Mesendoderm (in vitro differentiated cells): ENCODE measurements at regions not wholly inside any gene's neighbourhood (a gene's known extent, or its start where the extent isn't known, plus 50 kb on each side); places are given as distances from the start of the nearest gene placed in this dataset.

ENCODE experiments used
- DNase-seq: peaks from one replicate; pipeline ENCODE4 v3.0.0; 2013
- H2AK5ac ChIP-seq: 2 replicates; pipeline ENCODE4 v1.6.1; 2013; ENCODE audit warnings: low read length, inconsistent platforms
- H2BK120ac ChIP-seq: 2 replicates; pipeline ENCODE4 v1.6.1; 2013; ENCODE audit warnings: low read depth, mild to moderate bottlenecking, low read length, moderate library complexity, mixed read lengths
- H2BK15ac ChIP-seq: replicated peaks from 2 replicates; pipeline ENCODE4 v1.6.1; 2013; ENCODE audit warnings: low read depth, mild to moderate bottlenecking, moderate library complexity
- H2BK5ac ChIP-seq: 2 replicates; pipeline ENCODE4 v1.6.1; 2013; ENCODE audit warnings: low read length, inconsistent platforms
- H3K18ac ChIP-seq: 2 replicates; pipeline ENCODE4 v1.6.1; 2013; ENCODE audit warnings: mild to moderate bottlenecking, low read length, mixed read lengths
- H3K23ac ChIP-seq: one replicate; pipeline ENCODE4 v1.6.1; 2013; ENCODE audit warnings: low read length
- H3K27ac ChIP-seq: 2 replicates; pipeline ENCODE4 v1.5.1; 2013; ENCODE audit warnings: low read depth, mild to moderate bottlenecking, inconsistent platforms, low read length, moderate library complexity
- H3K27me3 ChIP-seq: 2 replicates; pipeline ENCODE4 v1.6.1; 2013; ENCODE audit warnings: low read length, control low read depth, mild to moderate bottlenecking, inconsistent platforms; ENCODE audit not compliant: insufficient read depth, poor library complexity
- H3K36me3 ChIP-seq: 2 replicates; pipeline ENCODE4 v1.6.1; 2013; ENCODE audit warnings: low read length, inconsistent platforms; ENCODE audit not compliant: control insufficient read depth, insufficient read depth
- H3K4ac ChIP-seq: one replicate; pipeline ENCODE4 v1.6.1; 2013; ENCODE audit warnings: low read depth, mild to moderate bottlenecking, low read length, moderate library complexity
- H3K4me1 ChIP-seq: 2 replicates; pipeline ENCODE4 v1.6.1; 2013; ENCODE audit warnings: low read depth, low read length, inconsistent platforms; ENCODE audit not compliant: control insufficient read depth
- H3K4me2 ChIP-seq: 2 replicates; pipeline ENCODE4 v1.6.1; 2013; ENCODE audit warnings: low read length
- H3K4me3 ChIP-seq: 2 replicates; pipeline ENCODE4 v1.5.1; 2013; ENCODE audit warnings: mild to moderate bottlenecking, low read length
- H3K56ac ChIP-seq: one replicate; pipeline ENCODE4 v1.6.1; 2013; ENCODE audit warnings: low read length
- H3K79me1 ChIP-seq: 2 replicates; pipeline ENCODE4 v1.6.1; 2013; ENCODE audit warnings: low read length, inconsistent platforms
- H3K79me2 ChIP-seq: 2 replicates; pipeline ENCODE4 v1.6.1; 2013; ENCODE audit warnings: mild to moderate bottlenecking, low read length; ENCODE audit not compliant: control insufficient read depth, insufficient read depth
- H3K9ac ChIP-seq: 2 replicates; pipeline ENCODE4 v1.6.1; 2013; ENCODE audit warnings: low read length, inconsistent platforms
- H4K5ac ChIP-seq: one replicate; pipeline ENCODE4 v1.6.1; 2013; ENCODE audit warnings: low read length
- H4K8ac ChIP-seq: one replicate; pipeline ENCODE4 v1.6.1; 2013; ENCODE audit warnings: low read depth, mild to moderate bottlenecking, control low read depth, low read length, moderate library complexity
- WGBS: extraction: QIAGEN DNeasy Blood & Tissue Kit; methylation state at CpG from one replicate; pipeline ENCODE4 v1.1.7; 2013; ENCODE audit warnings: low lambda C conversion rate, missing lambda C conversion rate; ENCODE audit not compliant: insufficient coverage; ENCODE audit errors: extremely low coverage; 5-methylcytosine and 5-hydroxymethylcytosine counted together

DNA sequence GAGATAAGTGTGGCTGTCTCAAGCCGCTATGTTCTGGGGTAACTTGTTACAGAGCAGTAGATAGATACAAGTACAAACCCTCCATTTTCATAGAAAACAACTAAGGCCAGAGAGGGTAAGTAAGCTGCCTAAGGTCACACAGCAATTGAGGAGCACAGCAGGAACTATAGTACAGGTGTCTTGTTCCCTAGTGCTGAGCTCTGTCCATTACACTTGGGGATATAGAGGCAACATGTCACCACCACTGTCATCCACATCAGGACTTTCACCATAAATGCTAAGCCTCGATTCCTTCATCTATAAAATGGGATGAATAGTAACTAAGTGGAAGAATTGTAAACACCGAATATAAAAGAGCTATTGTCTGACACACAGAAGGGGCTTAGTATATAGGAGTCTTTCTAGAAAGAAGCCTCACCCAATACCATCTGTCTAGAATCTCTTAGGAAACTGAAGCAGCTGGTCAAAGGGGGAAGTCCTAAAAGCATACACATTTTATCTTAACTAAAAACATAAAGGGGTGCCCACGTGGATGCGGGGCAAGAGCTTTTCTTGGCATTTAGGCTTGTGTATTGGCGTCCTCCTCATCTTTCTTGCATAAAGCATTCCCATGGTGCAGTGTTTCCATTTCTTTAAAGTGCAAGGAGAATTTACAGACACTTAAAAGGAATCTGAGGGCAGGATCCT, 93.8 kb upstream of the ALX4 start:
- no peak overlapping the region for H3K27ac ChIP-seq
- H3K18ac ChIP-seq, result no peak overlapping the region
- no peaks in the 10 kb centered on the region for H3K79me2 ChIP-seq
- H3K79me1 ChIP-seq, result no peaks in the 10 kb centered on the region
- H3K56ac ChIP-seq, result no peak overlapping the region
- no peaks in the 10 kb centered on the region for H3K27me3 ChIP-seq
- H4K8ac ChIP-seq, result no peak overlapping the region
- no peak overlapping the region for H3K9ac ChIP-seq
- no peak overlapping the region for H3K23ac ChIP-seq
- no peak overlapping the region for H2BK5ac ChIP-seq
- H3K4me3 ChIP-seq, result no peak overlapping the region
- H2AK5ac ChIP-seq, result no peak overlapping the region
- no peaks in the 10 kb centered on the region for H3K4me1 ChIP-seq
- no peak for DNase-seq
- H3K4ac ChIP-seq, result no peak overlapping the region
- H3K36me3 ChIP-seq, result no peaks in the 10 kb centered on the region
- no peak overlapping the region for H2BK15ac ChIP-seq
- no peak overlapping the region for H4K5ac ChIP-seq
- no peak overlapping the region for H2BK120ac ChIP-seq
- WGBS, result no CpG with 5 or more reads among the region's 6 CpGs
- H3K4me2 ChIP-seq, result no peak overlapping the region

DNA sequence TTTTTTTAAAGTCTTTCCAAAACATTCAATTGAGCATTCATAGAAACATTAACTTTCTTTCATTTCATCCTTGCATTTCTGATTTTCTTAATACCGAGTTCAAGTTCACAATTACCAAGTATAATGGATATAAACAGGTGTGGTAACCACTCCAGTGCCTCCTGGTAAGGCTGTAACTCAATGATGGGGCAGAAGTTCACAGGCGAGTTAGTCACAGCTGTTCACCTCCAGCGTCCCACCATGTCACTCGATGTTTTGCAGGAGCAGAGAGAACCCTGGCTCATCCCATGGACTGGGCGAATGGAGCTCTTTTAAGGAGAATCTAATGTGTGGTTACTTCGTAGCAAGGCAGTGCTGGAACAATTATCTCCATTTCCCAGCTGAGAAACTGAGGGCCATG, 94.4 kb upstream of the ALX4 start:
- Histone ChIP-seq H3K27ac (no peak overlapping the region), H2BK5ac (no peak overlapping the region), H3K79me2 (no peaks in the 10 kb centered on the region), H2BK15ac (no peak overlapping the region), H4K8ac (no peak overlapping the region), H3K9ac (no peak overlapping the region), H3K23ac (no peak overlapping the region), H3K56ac (no peak overlapping the region), H3K4me2 (no peak overlapping the region), H3K4me1 (no peaks in the 10 kb centered on the region), H3K4me3 (no peak overlapping the region), H2AK5ac (no peak overlapping the region), H3K18ac (no peak overlapping the region), H3K4ac (no peak overlapping the region), H3K79me1 (no peaks in the 10 kb centered on the region), H3K36me3 (no peaks in the 10 kb centered on the region), H2BK120ac (no peak overlapping the region), H4K5ac (no peak overlapping the region), H3K27me3 (no peaks in the 10 kb centered on the region)
- DNase-seq, result no peak
- no CpG with 5 or more reads among the region's 6 CpGs for WGBS

DNA sequence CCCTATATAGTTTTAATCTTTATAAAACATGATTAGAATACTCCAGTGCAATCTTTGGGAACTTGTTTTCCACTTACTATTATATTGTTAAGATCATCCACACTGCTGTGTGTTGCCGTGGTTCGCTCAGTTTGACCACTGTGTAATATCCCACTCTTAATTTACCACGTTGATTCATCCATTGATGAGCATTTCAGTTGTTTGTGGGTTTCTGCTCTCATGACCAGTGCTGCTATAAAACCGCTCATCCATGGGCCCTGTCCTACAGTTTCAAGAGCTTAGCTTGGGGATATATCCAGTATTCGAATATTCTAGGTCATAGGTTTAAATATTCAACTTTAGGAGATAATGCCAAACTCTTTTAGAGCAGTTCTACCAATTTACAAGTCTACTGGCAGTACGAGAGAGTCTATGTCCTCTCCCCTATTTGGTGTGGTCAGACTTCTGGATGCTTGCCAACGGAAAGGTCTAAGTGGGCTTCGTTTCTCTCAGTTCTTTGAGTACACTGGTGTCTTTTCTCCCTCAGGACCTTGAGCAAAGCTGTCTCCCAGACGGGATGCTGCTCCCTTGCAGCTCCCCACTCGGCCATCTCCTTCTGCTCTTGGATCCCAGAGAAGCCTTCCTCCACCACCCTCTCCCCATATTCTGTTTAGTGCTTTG, 94.9 kb upstream of the ALX4 start:
- Histone ChIP-seq H3K4me3 (no peak overlapping the region), H3K56ac (no peak overlapping the region), H3K79me1 (no peaks in the 10 kb centered on the region), H3K27ac (no peak overlapping the region), H3K4ac (no peak overlapping the region), H3K27me3 (no peaks in the 10 kb centered on the region), H2AK5ac (no peak overlapping the region), H2BK15ac (no peak overlapping the region), H2BK5ac (no peak overlapping the region), H3K4me2 (no peak overlapping the region), H3K23ac (no peak overlapping the region), H3K18ac (no peak overlapping the region), H4K5ac (no peak overlapping the region), H3K4me1 (no peaks in the 10 kb centered on the region), H3K79me2 (no peaks in the 10 kb centered on the region), H4K8ac (no peak overlapping the region), H3K36me3 (no peaks in the 10 kb centered on the region), H3K9ac (no peak overlapping the region), H2BK120ac (no peak overlapping the region)
- no peak for DNase-seq
- WGBS, result no CpG with 5 or more reads among the region's 10 CpGs

DNA sequence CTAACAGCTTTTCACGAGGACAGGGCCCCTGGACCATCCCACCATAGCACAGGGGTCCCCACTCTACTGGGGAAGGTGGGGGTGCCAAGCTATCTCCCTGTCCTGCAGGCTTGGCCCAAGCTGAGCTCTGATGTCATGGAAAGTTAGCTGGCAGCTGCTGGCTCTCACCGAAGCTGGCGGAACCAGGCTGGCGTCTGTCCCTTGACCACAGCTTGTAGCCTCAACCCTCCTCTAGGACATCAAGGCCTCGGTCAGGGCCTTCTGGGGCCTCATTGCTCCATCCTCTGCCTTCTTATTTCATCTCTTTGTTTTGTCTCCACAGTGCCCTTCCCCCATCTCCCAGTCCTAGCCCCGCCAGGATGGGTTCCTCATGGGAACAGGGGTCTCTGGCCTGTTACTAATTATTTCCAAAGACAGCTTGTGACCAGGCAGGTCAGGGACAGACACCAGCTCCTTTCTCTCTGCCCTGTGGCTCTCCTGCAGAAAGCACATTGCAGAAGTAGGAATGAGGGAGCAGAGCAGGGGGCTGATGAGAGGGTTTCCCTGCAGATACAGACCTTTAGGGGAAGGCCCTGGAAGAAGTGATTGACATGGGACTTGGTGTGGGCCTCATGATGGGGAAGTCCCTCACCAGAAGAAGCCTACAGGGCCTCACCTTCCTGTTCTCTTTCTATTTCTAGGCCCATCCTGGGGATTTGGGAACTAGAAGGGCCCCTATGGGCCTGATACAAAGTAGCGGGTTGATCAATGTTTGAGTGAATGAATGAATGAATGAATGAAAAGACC, 97.5 kb upstream of the ALX4 start:
- Histone ChIP-seq H3K23ac (no peak overlapping the region), H3K4me2 (no peak overlapping the region), H3K27me3 (no peaks in the 10 kb centered on the region), H3K27ac (no peak overlapping the region), H4K8ac (no peak overlapping the region), H2BK120ac (no peak overlapping the region), H3K56ac (no peak overlapping the region), H3K18ac (no peak overlapping the region), H2BK15ac (no peak overlapping the region), H3K4me1 (no peaks in the 10 kb centered on the region), H2AK5ac (no peak overlapping the region), H3K36me3 (no peaks in the 10 kb centered on the region), H3K79me2 (no peaks in the 10 kb centered on the region), H3K79me1 (no peaks in the 10 kb centered on the region), H3K4me3 (no peak overlapping the region), H2BK5ac (no peak overlapping the region), H4K5ac (no peak overlapping the region), H3K4ac (no peak overlapping the region), H3K9ac (no peak overlapping the region)
- WGBS, result no CpG with 5 or more reads among the region's 7 CpGs
- no peak for DNase-seq

DNA sequence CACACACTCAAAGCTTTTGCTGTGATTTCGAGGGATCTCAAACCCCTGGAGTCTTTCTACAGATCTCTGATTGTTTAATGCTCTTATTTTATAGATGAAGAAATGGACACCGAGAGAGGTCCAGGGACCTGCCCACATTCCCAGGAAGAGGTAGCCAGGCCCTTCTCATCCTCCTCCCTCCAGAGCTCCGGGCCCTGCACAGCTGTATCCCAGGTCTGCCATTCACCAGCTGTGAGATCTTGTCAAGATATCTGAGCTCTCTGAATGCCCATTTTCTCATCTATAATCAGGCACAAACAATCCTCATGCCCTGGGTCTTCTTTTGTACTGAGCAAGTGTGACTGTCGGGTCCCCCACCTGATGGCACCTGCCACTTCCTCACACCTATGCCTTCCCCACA, 98.2 kb upstream of the ALX4 start:
- Histone ChIP-seq H3K4me3 (no peak overlapping the region), H2BK120ac (no peak overlapping the region), H3K4ac (no peak overlapping the region), H2AK5ac (no peak overlapping the region), H3K36me3 (no peaks in the 10 kb centered on the region), H3K9ac (no peak overlapping the region), H3K4me2 (no peak overlapping the region), H3K27ac (no peak overlapping the region), H4K8ac (no peak overlapping the region), H4K5ac (no peak overlapping the region), H3K23ac (no peak overlapping the region), H3K56ac (no peak overlapping the region), H3K4me1 (no peaks in the 10 kb centered on the region), H3K18ac (no peak overlapping the region), H3K27me3 (no peaks in the 10 kb centered on the region), H2BK15ac (no peak overlapping the region), H3K79me2 (no peaks in the 10 kb centered on the region), H2BK5ac (no peak overlapping the region), H3K79me1 (no peaks in the 10 kb centered on the region)
- DNase-seq, result no peak
- no CpG with 5 or more reads among the region's 4 CpGs for WGBS
